SHP77 treated with DMSO at 0.1 percent for 48 hours (cell line): ENCODE measurements at regions not wholly inside any gene's neighbourhood (a gene's known extent, or its start where the extent isn't known, plus 50 kb on each side); places are given as distances from the start of the nearest gene placed in this dataset.
"Not testable (repeated sequence)": the region's sequence is repeated elsewhere in the genome, so short reads cannot be mapped to it uniquely, and the experiment has no call there.

Source experiments
- DNase-seq: peaks from one replicate; lab custom pipeline; 2025; lab: John Stamatoyannopoulos, UW

DNA sequence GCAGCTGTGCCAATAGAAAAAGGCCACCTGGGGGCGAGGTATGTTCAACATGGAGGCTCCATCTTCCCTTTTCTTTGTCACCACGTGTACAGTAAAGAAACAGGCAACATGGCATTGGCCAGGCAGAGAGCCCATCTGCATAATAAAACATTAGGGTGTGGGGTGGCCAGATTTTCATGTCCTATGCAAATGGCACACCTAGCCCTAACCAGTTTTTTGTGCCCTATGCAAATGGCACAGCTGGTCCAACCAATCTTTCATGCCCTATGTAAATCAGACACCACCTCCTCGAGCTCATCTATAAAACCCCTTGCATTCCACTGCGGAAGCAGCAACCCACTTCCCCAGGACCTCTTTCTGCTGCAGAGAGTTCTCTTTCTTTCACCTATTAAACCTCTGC lies 149.1 kb upstream of the RGS6 start:
- DNase-seq: no peak

GRCh38 chr14:71783786-71784185 lies 148.4 kb upstream of the RGS6 start:
- DNase-seq: no peak

GRCh38 chr14:71789005-71789404 lies 143.2 kb upstream of the RGS6 start:
- DNase-seq: no peak

DNA sequence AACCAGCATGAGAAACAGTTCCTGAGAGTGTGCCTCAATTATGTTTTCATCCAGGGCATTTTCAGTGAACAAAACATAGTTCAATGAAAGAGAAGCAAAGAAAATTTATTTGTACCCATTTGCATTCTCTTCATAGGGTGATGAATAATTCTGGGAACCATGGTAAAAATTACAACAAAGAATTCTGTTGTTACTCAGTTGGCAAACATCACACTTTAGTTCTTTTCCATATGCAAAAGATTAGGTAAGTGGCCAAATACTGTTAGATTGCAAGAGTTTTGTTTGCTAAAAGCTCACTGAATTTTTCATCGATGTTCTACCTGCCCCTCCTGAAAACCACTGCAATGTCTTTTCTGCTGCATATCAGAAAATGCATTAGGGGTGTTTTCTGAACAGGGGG lies 132.4 kb upstream of the RGS6 start:
- DNase-seq: no peak

DNA sequence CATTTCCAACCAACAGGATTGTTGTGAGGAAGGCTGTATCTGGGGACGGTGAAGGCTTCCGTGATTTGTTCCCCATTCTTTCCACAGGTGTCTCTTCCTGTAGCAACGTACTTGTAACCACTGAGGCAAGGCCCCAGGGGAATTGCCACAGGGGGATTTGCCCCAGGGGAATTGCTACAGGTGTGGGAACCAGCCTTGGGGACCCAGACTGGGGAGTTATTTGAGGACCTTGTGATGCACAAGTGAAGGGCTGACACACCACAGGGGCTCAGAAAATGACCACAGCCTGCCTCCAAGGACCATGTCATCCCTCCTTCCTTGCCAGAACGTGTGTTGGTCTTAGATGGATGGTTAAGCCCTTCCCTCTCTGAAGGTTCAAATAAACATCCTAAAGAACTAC lies 131.4 kb upstream of the RGS6 start:
- no peak for DNase-seq

- no peak for DNase-seq
Observed at GRCh38 chr14:71803539-71804260, 128.5 kb upstream of the RGS6 start.

DNA sequence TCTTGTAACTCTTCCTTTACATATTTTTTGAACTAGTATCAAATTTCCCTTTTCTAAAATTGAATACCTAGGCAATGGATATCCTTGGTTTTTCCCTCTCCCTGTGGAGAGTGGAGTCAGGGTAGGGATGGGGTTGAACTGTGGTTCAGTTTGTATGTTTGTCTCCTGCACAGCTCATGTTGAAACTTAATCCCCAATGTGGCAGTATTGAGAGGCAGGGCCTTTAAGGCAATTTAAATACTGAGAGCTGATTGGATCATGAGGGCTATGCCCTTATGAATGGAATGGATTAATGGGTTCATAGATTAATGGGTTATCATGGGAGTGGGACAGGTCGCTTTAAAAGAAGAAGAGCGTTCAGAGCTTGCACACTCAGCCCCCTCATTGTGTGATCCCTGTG lies 127.2 kb upstream of the RGS6 start:
- DNase-seq: no peak

- DNase-seq: not testable (repeated sequence)
Observed at GRCh38 chr14:71807049-71807448, 125.2 kb upstream of the RGS6 start.

DNA sequence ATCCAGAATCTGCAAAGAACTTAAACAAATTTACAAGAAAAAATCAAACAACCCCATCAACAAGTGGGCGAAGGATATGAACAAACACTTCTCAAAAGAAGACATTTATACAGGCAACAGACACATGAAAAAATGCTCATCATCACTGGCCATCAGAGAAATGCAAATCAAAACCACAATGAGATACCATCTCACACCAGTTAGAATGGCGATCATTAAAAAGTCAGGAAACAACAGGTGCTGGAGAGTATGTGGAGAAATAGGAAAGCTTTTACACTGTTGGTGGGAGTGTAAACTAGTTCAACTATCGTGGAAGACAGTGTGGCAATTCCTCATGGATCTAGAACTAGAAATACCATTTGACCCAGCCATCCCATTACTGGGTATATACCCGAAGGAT lies 121.4 kb upstream of the RGS6 start:
- DNase-seq: not testable (repeated sequence)

DNA sequence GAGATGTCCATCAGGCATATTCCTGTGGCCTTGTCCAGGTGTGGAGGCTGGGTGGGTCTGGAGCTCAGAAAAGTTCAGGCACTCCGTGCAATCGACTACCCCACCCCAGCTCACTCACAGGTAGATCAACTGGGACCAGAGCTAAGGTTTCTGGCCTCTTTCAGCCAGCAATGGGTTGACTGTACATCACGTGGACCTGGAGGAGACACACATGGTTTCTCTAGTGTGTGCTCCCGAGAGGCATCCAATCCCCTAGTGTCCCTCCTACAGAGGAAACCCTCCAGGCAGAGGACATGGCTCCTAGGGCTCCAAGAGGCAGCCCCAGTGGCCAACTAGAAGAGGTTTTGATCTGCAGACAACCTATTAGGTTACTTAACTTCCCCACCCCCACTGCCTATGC lies 119.5 kb upstream of the RGS6 start:
- no peak for DNase-seq

- DNase-seq: no peak
Observed at GRCh38 chr14:71815110-71815509, 117.1 kb upstream of the RGS6 start.

GRCh38 chr14:71824816-71825215 lies 107.4 kb upstream of the RGS6 start:
- no peak for DNase-seq

DNA sequence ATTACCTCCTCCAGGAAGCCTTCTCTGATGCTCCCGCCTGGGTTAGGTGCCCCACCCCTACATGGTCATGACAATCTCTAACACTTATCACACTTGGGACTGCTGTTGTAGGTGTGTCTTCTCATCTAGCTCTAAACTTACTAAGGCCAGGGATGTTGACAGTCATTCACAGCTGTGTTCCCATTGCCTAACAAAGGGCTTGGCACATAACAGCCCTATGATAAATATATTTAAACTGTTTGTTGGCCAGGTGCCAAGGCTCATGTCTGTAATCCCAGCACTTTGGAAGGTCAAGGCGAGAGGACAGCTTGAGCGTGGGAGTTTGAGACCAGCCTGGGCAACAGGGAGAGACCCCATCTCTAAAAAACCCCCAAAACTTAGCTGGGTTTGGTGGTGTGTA lies 98.8 kb upstream of the RGS6 start:
- DNase-seq: no peak

DNA sequence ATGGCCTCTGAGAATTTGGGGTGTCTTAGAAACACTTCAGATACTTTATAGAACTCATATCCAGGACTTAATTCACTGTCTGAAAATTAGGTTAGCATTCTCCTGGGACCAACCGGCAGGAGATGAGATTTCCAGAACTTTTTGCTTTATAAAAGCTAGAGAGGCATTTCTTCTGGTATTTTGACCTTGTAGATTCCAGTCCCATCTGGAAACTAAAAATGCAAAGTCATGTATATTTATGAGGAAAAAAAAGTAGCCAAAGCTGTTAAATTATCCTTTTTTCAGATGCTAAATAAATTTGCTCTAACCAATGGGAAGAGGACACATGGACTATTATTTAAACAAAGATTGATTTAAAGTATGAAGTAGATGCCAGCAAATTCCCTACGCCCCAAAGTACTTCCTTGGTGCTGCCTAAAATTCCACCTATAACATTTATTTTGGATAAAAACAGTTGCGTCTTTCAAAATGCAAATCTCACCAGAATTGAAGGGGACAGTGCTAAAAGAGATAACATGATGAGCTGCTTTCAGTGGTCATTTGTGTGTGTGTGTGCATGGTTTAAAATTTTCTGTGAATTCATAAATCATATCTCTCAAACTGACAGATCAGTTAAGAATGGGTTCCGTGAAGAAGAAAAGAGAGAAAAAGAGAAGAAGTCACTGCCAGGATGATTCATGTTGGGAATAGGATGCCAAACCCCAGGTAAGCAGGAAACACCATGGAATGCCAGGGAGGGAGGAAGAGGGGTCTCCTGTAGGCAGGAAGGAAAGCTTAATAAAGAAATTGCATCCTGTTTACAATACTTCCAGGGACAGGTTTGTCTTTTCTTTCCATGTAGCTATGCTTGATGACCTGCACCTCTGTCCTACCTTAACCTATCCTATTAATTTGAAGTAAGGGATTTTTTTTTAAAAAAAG lies 97.7 kb upstream of the RGS6 start:
- no peak for DNase-seq

- DNase-seq: no peak
Observed at GRCh38 chr14:71852181-71852580, 80.0 kb upstream of the RGS6 start.

DNA sequence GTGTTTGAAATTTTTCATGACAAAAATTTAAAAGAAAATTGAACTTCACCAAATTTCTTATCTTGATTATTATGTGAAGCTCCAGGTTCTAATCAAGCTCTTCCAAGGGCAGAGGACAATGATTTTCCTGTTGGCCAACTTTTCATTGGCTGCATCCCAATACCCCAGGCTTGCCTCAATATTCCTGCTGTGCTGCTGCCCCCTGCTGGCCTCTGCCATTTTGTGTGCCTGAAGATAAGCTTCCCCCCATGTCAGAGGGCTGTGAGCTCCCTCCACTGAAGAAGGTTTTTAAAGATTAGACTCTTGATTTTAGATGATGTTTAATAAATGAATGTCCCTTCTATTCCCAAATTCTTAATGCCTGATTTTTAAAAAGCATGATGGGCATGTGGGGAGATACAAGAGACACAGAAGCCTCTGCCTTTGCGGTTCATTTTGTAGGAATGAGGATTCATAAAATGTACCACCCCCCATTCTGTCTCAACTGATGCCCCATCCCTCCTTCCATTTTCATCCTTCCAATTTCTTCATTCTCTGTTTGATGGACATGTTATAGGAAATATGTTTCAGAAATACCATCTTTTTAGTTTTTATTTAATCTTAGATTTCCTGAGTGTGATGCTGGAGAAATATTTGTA lies 76.7 kb upstream of the RGS6 start:
- DNase-seq: no peak

GRCh38 chr14:71856199-71856919 lies 75.9 kb upstream of the RGS6 start:
- DNase-seq: no peak

DNA sequence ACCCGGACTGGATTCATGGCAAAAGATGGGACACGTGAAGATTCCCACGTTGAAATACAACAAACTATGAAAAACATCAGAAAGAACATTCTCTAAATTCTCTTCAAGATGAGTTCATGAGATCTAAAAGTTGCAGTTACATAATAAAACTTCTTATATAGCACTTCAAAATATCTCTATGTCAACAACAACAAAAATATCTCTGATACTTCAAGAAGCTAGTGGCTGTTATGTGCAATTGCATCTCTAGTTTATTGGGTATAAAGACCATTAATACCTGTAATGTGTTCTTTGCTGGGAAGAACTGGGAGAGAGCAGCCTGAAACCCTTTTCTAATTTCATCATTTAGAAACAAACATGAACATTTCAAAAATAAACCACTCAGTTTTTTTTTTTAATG lies 69.2 kb upstream of the RGS6 start:
- DNase-seq: no peak

GRCh38 chr14:71863766-71864165 lies 68.5 kb upstream of the RGS6 start:
- no peak for DNase-seq
